ENCODE measurements at regions not wholly inside any gene's neighbourhood (a gene's known extent, or its start where the extent isn't known, plus 50 kb on each side); places are given as distances from the start of the nearest gene placed in this dataset.

DNA sequence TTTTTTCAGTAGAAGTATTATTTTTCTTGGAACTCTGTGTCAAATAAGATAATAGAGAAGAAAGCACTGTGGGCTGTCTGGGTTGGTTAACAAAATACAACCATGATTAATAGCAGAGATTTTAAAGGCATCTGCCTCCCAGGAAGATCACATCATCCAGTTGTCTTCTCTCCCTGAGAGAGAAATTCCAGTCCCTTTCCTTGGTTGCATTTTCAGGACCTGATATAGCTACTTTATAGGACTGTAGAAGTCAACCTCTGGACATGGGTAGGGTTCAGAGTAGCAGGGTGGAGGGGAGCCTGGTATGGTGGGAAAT is 309.9 kb upstream of the IGFBP3 start:
- TF ChIP-seq, protein P1, sequence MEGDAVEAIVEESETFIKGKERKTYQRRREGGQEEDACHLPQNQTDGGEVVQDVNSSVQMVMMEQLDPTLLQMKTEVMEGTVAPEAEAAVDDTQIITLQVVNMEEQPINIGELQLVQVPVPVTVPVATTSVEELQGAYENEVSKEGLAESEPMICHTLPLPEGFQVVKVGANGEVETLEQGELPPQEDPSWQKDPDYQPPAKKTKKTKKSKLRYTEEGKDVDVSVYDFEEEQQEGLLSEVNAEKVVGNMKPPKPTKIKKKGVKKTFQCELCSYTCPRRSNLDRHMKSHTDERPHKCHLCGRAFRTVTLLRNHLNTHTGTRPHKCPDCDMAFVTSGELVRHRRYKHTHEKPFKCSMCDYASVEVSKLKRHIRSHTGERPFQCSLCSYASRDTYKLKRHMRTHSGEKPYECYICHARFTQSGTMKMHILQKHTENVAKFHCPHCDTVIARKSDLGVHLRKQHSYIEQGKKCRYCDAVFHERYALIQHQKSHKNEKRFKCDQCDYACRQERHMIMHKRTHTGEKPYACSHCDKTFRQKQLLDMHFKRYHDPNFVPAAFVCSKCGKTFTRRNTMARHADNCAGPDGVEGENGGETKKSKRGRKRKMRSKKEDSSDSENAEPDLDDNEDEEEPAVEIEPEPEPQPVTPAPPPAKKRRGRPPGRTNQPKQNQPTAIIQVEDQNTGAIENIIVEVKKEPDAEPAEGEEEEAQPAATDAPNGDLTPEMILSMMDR (IDR thresholded peaks at IDR 0.05) = no peak
- TF ChIP-seq POLR2A (IDR thresholded peaks at IDR 0.05) = no peak
